LHCN-M2 (cell line): ENCODE measurements at regions not wholly inside any gene's neighbourhood (a gene's known extent, or its start where the extent isn't known, plus 50 kb on each side); places are given as distances from the start of the nearest gene placed in this dataset.
"Not testable (repeated sequence)": the region's sequence is repeated elsewhere in the genome, so short reads cannot be mapped to it uniquely, and the experiment has no call there.

ENCODE experiments used
- DNase-seq: peaks from one replicate; pipeline ENCODE4 v3.0.0-alpha.2; 2012; ENCODE audit warnings: low read depth

DNA sequence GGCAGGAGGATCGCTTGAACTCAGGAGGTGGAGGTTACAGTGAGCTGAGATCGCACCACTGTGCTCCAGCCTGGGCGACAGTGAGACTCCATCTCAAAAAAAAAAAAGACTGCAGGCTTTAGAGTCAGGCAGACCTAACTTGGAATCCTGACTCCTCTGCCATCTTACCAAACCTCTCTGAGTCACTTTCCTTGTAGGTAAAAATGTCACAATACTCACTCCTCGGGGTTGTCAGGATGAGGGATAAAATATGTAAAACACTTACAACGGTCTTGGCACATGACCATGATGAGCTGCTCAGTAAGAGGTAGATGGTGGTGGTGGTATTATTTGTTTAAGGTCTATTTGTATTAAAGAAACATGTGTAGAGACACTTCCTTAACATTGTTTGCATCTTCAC is 154.1 kb upstream of the PDE1C start:
- DNase-seq = no peak

DNA sequence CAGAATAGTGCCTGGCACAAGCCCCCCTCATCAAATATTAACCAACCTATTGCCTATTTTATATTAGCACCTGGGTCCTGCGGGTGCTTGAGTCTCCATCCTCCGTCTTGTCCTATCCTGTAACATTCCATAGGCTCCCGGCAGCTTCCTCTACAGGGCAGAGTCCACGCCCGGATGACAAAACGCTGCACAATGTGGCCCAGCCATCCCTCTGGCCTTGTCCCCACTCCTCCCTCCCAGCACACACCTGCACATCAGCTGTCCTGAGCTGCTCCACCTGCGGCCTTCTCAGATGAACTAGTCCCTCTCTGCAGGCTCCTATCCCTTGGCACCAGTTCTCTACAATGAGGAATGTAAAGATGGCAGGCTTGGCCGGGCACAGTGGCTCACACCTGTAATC is 153.5 kb upstream of the PDE1C start:
- no peak for DNase-seq

DNA sequence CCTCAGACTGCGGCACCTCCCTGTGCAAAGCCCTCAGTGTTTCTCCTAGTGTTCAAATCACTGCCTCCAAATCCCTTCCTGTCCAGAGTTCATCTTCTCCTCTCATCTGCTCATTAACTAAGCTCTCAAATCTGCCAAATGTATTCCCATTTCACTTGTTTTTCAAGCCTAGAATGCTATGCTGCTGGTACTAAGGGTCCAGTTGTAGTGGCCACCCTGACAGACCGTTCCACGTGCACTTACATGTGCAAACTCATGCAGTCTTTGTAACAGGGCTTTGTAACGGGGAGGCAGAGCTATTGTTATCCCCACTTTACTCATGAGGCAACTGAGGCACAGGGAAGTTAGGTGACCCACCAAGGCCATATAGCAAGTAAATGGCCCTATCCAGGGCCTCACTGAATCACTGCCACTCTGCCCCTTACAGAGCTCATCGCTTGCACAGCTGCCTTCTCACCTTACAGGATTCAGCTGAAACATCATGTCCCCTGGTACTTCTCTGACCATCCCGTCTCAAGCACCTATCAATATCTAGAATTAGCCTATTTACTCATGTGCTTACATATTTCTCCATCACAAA is 153.0 kb upstream of the PDE1C start:
- DNase-seq = no peak

DNA sequence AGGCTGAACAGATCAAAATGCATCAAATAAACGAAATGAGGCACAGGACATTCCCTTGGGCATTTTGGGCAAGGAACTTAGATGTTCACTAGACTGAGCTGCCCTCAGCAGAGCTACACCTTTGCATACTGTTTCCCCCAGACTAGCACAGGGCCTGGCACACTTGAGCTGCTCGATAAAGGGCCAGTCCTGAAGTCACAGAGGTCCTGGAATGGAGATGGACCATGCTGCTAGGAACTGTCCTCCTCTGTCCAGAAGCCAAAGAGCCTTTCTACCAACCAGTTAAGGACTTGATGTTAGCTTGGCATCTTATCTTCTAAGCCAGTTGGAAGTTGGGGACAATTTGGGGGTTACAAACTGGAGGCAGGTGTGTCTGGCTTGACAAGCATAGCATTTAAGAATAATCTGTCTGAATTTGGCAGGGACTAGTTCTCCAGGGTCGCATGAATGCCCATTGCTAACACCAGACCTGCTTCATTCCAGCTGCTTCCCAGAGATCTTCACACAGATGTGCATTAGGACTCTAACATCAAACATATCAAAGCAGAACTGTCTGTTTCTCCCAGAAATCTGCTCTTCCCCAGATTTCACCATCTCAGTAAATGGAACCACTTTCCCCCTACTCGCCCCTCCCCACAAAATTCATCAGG is 152.2 kb upstream of the PDE1C start:
- DNase-seq = no peak

DNA sequence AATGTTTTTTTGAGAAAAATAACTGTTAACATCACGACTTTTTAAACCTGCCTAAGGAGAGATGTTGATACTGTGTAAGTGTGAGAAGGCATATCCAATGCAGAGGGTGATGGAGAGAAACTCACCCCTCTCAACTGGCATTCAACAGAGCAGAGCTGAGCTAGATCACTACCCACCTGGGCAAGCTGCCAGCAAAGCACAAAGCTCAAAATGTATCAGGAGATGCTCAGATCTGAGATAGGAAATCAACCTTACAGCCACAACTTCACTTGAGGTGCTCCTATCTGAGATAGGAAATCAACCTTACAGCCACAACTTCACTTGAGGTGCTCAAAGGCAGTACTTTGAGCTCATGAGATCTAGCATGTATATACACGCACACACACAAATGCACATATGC is 151.5 kb upstream of the PDE1C start:
- DNase-seq = no peak

DNA sequence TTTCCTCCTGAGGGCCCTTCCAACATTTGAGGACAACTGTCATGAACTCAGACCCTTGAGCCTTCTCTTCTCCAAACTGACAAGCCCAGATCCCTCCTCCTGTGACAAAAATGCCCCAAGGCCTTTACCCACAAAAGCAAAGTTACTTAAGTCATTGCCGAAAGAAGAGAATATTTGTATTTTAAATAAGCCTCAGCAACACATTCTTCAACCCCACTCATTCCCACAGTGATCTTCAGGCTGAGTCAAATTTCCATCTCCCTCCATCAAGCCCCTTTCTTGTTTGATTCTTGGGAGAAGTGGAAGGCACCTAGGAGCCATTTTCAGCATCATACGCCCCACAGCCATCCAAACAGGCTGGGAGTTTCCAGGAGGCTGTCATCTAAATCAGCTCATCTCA is 150.8 kb upstream of the PDE1C start:
- no peak for DNase-seq

DNA sequence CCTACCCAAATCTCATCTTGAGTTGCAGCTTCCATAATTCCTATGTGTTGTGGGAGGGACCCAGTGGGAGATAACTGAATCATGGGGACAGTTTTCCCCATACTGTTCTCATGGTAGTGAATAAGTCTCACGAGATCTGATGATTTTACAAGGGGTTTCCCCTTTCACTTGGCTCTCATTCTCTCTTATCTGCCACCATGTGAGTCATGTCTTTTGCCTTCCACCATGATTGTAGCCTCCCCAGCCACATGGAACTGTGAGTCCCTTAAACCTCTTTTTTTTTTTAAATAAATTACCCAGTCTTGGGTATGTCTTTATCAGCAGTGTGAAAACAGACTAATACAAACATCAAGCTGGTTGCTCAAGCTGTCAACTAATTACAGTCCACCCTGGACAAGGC is 149.6 kb upstream of the PDE1C start:
- not testable (repeated sequence) for DNase-seq

DNA sequence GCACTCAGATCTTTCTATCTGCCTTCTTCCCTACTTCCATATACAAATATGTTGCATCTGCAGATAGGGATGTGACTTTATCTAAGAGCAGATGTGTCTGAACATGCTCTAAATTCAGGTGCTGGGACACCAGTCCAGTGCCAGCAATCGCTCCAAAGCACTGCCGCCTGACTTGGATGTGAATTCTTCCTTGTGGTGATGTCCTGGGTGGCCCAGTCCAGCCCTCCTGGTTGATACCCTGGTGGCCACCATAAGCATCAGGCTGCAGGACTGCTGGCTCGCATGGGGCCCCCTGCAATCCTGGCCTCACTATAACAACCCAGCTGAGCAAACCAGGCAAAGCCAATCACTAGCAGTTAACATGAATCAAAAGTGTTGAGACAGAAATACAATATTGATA is 149.2 kb upstream of the PDE1C start:
- no peak for DNase-seq

DNA sequence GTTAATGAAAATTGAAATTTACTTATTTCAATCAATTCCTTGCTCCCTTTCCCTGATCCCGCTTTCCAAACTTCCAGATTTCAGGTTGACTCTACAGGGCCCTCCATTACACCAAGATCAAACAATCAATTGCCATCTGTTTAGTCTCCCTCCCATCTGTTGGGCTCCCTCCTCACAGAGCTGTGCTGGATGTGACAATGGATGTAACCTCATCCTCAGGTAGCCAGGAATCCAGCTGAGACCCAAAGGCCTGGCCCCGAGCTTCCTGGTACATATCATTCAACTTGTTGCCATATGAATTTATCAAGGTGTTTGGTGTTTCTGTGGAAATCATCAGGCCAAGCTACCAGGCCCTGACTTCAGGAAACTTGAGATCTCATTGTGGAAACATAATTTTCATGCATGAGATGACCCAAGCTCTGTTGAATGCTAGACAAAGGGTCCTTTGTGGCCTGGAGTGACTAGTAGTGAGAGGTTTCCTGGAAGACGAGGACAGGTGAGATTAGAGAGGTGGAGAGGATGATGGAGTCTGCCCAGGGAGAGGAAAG is 148.6 kb upstream of the PDE1C start:
- no peak for DNase-seq

DNA sequence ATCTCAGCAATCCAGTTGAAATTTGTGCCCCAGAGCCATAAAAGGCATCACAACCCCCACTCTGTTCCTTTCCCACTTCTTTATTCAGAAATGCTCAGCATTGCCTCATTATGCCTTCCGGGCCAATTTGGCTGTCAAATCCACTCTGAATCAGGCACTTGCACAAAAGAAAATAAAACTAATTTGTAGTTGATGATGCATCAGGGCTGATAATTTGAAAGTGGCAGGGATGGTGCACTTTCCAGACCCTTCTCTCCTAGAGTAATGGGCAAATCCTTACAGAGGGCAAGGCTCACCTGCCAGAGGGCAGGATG is 147.9 kb upstream of the PDE1C start:
- DNase-seq = no peak

DNA sequence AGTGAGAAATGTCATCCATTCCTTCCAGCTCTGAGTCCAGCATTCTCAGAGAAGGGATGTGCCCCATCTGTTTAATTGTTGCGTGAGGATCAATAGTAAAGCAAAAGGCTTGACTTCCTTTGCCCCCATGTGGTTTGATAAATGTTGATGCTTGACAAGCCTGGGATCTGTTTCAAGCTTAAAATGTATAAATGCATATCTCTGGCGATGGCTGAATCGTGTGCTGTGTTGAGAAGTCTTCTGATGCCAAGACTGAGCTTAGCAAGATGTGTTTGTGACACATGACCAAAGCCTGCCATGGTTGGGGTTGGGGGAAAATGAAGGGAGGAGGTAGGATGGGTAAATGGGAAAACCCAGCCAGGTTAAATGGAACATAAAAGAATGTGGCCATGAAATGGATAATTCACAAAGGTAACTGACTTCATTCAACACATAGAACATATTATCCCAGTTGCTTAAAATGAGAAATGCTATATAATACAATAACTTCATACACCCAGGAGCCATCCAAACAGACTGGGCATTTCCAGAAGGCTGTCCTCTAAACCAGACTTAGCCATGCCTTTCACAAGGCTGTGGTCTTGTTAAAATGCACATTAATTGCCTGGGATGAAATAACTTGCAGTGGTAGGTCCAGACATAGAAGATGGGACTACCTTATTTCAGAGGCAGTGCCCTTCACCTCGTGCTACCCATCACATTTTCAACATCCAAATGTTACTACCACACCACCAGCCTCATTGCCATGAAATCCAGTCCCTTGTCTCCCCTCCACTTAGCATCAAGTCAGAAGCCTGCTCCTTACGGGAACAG is 147.3 kb upstream of the PDE1C start:
- DNase-seq = no peak

DNA sequence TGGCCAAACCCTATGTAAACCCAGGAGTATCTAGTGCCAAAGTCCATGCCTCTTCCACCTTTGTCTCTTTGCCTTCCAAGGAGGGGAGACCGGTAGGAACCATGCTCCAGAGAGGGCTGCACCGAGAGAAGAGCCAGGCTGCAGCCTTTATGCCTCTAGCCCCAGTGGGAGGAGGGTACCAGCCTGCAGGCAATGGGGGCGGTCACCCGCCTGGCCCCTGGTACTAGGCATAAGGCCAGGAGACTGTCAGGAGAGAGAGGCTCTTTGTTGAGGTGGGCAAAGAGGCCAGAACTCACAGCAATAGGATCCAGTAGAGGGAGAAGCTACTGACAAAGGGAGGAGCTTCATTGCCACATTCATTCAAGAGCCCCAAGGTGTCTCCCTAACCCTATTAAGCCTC is 146.6 kb upstream of the PDE1C start:
- DNase-seq = no peak

DNA sequence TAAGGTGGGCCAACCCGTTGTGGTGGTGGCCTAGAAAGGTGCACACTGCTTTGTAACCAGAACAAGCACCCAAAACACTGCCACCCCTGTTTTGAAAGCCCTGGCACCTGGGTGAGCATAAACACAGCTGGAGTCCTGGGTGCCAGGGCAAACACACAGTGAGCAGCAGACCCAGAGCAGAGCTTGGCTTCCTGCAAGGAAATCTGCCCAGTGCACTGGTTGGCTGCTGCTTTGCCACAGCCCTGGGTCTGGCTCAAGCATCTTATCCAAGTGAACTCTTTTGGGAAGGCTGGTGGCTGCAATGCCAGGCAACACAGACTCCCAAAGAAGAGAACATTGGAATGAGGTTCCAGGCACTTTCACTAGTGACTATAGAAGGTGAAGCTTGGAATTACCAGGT is 145.5 kb upstream of the PDE1C start:
- DNase-seq = no peak

DNA sequence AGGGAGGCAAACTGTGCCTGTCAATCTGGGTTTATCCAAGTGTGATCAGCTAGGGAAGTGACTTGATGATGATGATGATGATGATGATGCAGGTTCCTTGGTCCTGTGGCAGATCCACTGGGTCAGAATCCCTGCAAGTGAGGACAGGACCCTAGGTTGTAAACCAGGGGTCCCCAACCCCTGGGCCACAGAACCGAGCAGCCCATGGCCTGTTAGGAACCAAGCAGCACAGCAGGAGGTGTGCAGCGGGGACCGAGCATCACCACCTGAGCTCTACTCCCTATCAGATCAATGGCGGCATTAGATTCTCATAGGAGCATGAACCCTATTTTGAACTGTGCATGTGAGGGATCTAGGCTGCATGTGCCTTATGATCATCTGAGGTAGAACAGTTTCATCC is 144.7 kb upstream of the PDE1C start:
- no peak for DNase-seq

DNA sequence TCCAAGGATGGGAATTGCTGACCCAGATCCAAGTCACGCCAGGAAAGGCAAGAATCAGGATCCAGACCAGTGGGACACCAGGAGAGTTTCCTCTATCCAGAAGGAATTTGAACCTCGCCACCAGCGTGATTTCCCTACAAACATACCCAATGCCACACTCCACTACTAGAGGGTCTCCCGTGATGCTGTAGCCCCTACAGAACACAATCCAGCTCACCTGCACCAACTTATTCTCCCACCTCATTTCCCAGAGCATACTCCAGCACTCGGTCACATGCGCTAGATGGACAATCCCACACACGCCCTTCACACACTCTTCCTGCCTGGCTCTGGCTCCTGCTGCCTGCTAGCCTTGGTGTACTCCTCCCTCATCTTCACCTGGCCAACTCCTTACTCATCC is 142.1 kb upstream of the PDE1C start:
- DNase-seq = no peak

DNA sequence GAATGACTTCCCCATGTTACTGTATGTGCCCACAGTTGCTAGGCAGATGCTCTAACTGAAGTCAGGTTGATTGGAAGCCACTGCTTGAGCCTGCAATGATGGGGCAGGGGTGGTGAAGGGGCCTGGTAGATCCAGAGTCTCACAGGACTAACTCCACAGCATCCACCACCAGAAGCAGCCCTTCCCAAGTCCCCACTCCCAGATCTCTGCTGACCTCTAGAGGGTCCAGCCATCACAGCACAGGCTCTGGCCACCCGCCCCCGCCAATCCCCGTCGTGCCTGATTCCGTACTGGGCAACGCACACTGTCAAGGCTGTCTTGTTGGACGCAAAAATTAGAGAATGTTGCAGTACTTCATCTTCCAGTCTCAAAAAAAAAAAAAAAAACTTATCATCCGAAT is 136.8 kb upstream of the PDE1C start:
- no peak for DNase-seq

DNA sequence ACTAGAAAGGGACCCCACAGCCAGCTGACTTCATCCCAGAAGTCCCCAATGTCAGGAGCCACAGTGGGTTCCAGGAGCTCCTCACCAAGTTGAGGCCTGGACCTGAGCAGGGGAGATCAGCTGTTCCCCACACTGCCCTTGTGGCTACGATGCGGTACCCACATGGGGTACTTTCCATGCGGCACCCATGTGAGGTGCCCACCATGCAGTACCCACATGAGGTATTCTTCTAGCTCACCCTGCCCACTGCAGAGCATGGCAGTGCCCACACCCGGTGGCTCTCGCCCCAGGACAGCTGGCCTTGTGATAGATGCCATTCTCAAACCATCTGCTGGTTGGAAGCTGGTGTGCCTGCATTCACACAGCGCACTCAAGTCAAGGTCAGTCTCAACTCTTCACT is 136.3 kb upstream of the PDE1C start:
- DNase-seq = no peak

DNA sequence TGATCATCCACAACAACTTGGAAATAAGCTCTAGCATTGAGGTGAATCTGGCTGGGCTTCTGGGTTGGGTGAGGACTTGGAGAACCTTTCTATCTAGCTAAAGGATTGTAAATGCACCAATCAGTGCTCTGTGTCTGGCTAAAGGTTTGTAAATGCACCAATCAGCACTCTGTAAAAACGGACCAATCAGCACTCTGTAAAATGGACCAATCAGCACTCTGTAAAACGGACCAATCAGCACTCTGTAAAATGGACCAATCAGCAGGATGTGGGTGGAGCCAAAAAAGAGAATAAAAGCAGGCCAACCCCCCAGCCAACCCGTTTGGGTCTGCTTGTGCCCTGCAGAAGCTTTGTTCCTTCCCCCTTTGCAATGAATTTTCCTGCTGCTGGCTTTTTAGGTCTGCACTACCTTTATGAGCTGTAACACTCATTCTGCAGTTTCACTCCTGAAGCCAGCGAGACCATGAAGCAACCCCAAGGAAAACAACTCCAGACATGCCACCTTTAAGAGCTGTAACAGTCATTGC is 135.2 kb upstream of the PDE1C start:
- not testable (repeated sequence) for DNase-seq

DNA sequence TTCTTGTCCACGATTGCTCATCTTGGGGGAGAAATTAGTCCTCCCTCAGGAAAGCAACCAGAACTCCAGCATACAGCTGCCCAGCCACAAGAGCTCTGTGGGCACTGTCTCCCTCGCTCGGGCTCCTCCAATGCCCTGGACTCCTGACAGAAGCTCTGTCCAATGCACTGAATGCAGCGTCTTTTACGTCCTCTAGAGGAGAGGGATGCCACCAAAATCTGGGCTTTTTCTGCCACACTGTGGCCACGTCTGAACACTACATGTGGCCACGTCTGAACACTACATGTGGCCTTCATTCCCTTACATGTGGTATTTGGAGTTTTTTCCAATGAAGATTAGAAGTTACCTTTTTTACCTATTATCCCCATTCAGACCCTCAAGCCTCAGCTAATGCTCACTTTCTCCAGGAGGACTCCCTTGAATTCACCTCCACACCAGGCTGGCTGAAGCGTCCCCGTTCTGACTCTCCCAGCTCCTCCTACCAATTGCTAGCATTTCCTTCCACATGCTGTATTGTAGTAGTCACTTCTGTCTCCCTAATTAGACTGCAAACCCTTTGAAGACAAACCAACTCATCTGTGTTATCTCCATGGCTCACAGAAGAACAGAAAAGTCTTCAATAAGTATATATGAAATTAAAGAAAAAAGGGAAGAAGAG is 134.3 kb upstream of the PDE1C start:
- peak; percentile 76 for DNase-seq

DNA sequence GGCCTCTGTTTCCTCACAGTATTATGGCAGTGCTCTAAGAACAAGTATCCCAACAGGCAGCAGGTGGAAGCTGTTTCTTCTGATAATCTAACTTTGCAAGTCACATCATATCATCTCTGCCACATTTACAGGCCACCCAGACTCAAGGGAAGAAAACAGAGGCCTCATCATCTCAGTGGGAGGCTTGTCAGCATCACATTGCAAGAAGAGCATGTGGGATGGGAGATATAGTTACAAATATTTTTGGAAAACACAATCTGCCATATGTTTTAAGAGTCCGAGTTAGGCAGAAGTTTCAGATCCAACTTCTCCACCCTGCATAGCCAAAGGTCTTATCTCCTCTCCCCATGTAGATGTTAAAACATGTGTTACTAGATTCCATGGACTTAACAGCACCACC is 130.4 kb upstream of the PDE1C start:
- no peak for DNase-seq

DNA sequence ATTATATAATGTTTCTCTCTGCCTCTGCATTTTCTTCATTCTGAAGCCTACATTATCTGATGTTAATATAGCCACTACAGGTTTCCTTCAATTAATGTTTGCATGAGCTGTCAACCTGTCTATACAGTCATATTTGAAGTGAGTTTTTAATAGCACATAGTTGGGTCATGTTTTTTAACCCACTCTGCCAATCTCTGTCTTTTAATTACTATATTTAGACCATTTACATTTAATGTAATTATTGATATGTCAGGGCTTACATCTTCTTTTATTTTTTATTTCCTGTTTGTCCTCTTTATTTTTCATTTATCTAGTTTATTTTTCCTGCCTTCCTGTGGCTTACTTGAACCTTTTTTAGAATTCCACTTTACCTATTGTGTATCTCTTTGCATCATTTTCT is 124.3 kb upstream of the PDE1C start:
- DNase-seq = no peak

DNA sequence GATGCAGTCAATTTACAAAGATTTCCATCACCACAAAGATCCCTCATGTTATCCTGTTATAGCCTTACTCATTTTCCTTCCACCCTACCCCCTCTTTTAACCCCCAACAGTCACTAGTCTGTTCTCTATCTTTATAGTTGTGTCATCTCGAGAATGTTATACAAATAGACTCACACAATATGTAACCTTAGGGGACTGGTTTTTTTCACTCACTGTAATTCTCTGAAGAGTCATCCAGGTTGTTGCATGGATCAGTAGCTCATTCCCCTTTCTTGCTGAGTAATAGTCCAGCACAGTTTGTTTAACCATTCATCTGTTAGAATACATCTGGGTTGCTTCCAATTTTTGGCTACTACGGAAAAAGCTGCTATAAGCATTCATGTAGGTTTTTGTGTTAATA is 121.1 kb upstream of the PDE1C start:
- no peak for DNase-seq
